GM12874 (cell line): ENCODE measurements at regions not wholly inside any gene's neighbourhood (a gene's known extent, or its start where the extent isn't known, plus 50 kb on each side); places are given as distances from the start of the nearest gene placed in this dataset.

Experiments used
- TF ChIP-seq, protein P1 (sequence below): IDR thresholded peaks from 2 replicates; pipeline ENCODE4 v1.5.1; 2011; ENCODE audit warnings: low read depth, mild to moderate bottlenecking, control low read depth, low read length, moderate library complexity; ENCODE audit not compliant: insufficient read depth

DNA sequence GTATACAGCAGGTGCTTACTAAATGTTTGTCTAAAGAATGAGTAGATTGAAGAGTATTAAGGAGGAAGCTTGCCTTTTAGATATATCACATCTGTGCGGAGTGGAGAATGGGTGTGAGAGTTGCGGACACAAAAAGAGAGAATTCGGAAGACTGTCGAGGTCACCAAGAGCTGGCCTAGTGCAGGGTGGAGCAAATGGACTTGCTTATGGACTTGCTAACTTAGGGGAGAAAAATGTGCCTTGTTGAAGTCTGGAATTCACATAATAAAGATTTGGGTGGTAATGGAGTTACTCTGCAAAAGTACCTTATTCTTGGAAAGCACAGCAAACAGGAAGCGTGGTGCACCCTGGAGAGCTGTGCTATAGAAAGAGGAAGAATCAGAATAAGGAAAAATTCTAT, 361.7 kb downstream of the PRDM2 start:
- TF ChIP-seq, protein P1, sequence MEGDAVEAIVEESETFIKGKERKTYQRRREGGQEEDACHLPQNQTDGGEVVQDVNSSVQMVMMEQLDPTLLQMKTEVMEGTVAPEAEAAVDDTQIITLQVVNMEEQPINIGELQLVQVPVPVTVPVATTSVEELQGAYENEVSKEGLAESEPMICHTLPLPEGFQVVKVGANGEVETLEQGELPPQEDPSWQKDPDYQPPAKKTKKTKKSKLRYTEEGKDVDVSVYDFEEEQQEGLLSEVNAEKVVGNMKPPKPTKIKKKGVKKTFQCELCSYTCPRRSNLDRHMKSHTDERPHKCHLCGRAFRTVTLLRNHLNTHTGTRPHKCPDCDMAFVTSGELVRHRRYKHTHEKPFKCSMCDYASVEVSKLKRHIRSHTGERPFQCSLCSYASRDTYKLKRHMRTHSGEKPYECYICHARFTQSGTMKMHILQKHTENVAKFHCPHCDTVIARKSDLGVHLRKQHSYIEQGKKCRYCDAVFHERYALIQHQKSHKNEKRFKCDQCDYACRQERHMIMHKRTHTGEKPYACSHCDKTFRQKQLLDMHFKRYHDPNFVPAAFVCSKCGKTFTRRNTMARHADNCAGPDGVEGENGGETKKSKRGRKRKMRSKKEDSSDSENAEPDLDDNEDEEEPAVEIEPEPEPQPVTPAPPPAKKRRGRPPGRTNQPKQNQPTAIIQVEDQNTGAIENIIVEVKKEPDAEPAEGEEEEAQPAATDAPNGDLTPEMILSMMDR: no peak

DNA sequence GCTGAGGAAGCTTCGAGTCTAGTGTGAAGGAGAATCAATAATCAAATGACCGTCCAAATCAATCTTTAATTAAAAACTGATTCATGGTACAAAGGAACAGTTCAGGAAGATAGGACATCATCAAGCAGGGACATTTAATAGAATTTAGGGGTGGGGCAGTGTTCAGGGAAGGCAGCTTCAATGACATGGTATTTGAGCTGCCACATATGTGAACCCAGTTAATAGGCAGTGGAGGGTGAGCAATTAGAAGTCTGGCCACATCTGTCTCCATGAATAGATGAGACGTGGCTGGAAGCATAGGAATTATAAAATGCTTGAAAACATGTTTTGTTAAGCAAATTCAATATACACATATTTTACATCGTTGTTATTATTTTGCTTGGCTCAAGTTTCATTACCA, 362.7 kb downstream of the PRDM2 start:
- TF ChIP-seq, protein P1: no peak

DNA sequence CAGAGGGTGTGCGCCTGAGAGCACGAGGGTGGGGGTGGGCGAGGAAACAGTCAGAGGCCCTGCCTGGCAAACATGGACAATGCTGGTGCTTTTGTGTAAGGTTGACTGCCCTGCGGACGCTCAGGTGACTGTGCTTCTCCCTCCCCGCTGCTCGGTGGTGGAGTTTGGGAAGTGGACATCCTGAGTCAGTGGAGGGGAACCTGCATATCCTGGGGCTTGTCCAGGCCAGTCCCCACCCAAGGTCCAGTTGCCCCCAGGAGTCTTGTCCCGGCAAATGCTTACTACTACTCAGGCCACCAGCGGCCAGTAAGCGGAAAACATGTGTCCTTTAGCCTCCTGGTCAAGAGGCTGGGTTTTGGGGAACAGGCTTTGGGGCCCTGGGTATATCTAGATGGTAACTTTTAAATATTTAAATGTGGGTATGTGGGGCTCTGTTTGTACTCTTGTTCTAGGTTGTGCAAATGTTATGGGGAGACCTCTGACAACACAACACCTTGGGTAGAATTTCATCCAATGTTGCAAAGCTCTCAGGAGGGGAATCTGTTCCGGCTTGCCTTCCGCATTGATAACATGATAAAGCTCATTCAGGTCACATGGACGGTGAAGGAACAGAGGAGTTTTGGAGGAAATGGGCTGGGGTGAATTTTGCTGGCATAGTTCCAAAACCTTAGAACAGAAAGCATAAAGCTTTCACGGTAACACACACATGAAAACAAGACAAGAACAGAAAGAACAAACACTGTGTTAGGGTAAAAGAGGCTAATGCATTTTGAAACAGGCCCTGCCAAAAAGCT, 364.9 kb downstream of the PRDM2 start:
- TF ChIP-seq, protein P1: no peak

DNA sequence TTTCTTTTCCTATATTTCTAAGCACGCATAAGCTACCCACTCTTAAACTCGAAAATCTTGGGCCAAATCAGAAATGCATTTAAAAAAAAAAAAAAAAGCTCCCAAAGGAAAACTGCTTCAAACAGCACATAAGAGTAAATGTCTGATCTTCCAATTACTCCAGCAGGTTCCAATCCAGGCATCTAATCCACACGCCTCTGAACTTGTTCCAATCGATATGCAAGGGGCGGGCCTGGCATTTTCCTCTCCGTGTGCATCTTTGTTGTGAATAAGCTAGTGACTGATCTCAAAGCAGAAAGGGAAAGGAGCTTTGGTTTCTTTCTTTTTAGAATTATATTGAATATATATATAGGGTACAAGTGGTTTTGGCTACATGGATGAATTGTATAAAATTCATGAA, 365.5 kb downstream of the PRDM2 start:
- TF ChIP-seq, protein P1: no peak

DNA sequence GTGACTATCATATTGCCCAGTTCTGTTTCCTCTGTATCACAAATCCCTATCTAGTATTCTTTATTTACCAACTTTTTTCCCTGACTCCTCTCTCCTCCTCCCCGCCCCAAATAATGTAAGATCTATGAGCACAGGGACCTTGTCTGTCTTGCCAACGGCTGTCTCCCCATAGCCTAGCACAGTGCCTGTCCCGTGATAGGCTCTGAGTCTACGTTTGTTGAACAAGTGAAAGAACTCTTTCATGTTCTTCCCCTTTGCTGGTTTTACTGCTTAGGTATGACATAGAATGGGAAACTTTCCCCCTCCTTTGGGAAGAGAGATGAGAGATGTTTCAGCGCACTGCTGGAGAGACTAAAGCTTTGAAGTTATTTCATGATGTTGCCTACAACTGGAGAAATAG, 367.0 kb downstream of the PRDM2 start:
- TF ChIP-seq, protein P1: no peak

DNA sequence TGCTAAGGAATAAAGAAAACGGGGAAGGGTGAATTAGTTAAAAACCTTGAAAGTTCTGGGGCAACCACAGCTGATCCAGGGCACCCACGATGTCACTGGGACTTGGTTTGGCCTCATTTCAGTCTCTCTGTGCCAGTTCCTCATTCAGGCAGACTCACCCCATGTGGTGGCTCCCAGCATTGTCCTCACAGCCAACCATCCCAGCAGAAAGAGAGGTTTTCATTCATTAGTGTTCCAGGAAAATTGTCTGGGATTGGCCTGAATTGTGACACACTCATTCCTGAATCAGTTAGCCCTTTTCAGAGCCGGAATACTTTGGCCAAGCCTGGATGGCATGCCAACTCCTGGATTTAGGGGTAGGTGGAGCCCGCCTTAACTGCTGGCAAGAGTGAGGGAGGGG, 367.7 kb downstream of the PRDM2 start:
- TF ChIP-seq, protein P1: no peak

DNA sequence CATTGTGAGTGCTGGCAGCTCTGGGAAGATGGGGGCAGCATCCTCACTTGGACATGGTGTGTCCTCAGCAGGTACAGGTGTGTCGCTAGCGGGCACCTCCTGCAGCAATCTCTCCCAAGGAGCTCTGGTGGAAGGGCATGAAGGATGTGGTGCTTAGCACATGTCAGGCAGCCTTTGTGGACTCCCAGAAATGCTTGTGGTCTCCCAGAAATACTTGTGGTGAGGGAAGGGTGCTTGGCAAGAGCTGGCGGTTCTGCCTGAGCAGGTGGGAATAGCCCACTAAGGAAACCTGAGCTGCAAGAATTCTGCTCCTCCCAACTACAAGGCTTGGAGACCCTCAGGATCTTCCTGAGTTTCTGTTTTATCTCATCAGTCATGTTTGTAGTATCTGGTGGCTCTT, 371.6 kb downstream of the PRDM2 start:
- TF ChIP-seq, protein P1: no peak
